GM23338 (cell line): ENCODE measurements at regions not wholly inside any gene's neighbourhood (a gene's known extent, or its start where the extent isn't known, plus 50 kb on each side); places are given as distances from the start of the nearest gene placed in this dataset.

Experiments used
- ATAC-seq: fragments of 200-7000 bp; cut with Tn5 transposase; 3 replicates; pipeline ENCODE4 v1.9.1; 2020
- DNase-seq: peaks from one replicate; pipeline ENCODE4 v3.0.0-alpha.2; 2015; ENCODE audit warnings: low spot score
- H2AFZ ChIP-seq: fragments of 200-600 bp; sonication (generic); 2 replicates; pipeline ENCODE4 v1.8.0; 2016; ENCODE audit warnings: antibody characterized with exemption, mild to moderate bottlenecking, moderate library complexity
- H3F3A ChIP-seq: fragments of 200-600 bp; sonication (generic); replicated peaks from 2 replicates; pipeline ENCODE4 v1.8.0; 2017; ENCODE audit warnings: antibody characterized with exemption, mixed run types, low read depth
- H3K27ac ChIP-seq: fragments of 200-600 bp; sonication (generic); 2 replicates; pipeline ENCODE4 v1.6.1; 2016; ENCODE audit warnings: low read depth
- H3K27me3 ChIP-seq: fragments of 200-600 bp; sonication (generic); 2 replicates; pipeline ENCODE4 v1.8.0; 2016; ENCODE audit warnings: mild to moderate bottlenecking, mixed run types, moderate library complexity; ENCODE audit not compliant: insufficient read depth
- H3K36me3 ChIP-seq: fragments of 200-600 bp; sonication (generic); 2 replicates; pipeline ENCODE4 v1.8.0; 2016; ENCODE audit warnings: mild to moderate bottlenecking; ENCODE audit not compliant: insufficient read depth
- H3K4me1 ChIP-seq: fragments of 200-600 bp; sonication (generic); 2 replicates; pipeline ENCODE4 v1.8.0; 2016; ENCODE audit warnings: mild to moderate bottlenecking, moderate library complexity; ENCODE audit not compliant: insufficient read depth
- H3K4me2 ChIP-seq: fragments of 200-600 bp; sonication (generic); 2 replicates; pipeline ENCODE4 v1.7.1; 2017; ENCODE audit warnings: mixed run types
- H3K4me3 ChIP-seq: fragments of 200-600 bp; sonication (generic); 2 replicates; pipeline ENCODE4 v1.6.1; 2016; ENCODE audit warnings: mixed run types
- H3K79me2 ChIP-seq: fragments of 200-600 bp; sonication (generic); replicated peaks from 2 replicates; pipeline ENCODE4 v1.8.0; 2017; ENCODE audit warnings: mild to moderate bottlenecking; ENCODE audit not compliant: insufficient read depth
- H3K9me2 ChIP-seq: fragments of 200-600 bp; sonication (generic); 2 replicates; pipeline ENCODE4 v1.8.0; 2017; ENCODE audit not compliant: insufficient read depth
- H4K20me1 ChIP-seq: fragments of 200-600 bp; sonication (generic); replicated peaks from 2 replicates; pipeline ENCODE4 v1.8.0; 2017; ENCODE audit warnings: mild to moderate bottlenecking; ENCODE audit not compliant: insufficient read depth
- H3K27ac Mint-ChIP-seq: 2 replicates; pipeline ENCODE4 v1.8.0; 2020; ENCODE audit warnings: inconsistent platforms, mild to moderate bottlenecking, moderate library complexity, mixed read lengths
- H3K27me3 Mint-ChIP-seq: 3 replicates; pipeline ENCODE4 v1.8.0; 2022; ENCODE audit warnings: low read depth, mild to moderate bottlenecking, moderate library complexity, mixed read lengths, inconsistent platforms; ENCODE audit not compliant: insufficient read depth, poor library complexity
- H3K36me3 Mint-ChIP-seq: 3 replicates; pipeline ENCODE4 v1.8.0; 2021; ENCODE audit warnings: low read depth, mild to moderate bottlenecking, inconsistent platforms, moderate library complexity, mixed read lengths
- H3K4me1 Mint-ChIP-seq: 3 replicates; pipeline ENCODE4 v1.8.0; 2020; ENCODE audit warnings: mild to moderate bottlenecking, inconsistent platforms, mixed read lengths
- H3K4me3 Mint-ChIP-seq: 3 replicates; pipeline ENCODE4 v1.8.0; 2021; ENCODE audit warnings: moderate library complexity, mild to moderate bottlenecking, inconsistent platforms, mixed read lengths
- H3K9me3 Mint-ChIP-seq: 3 replicates; pipeline ENCODE4 v1.8.0; 2020; ENCODE audit warnings: moderate library complexity, mild to moderate bottlenecking, inconsistent platforms, mixed read lengths
- EZH2 ChIP-seq: fragments of 200-600 bp; sonication (generic); IDR thresholded peaks from one replicate; pipeline ENCODE4 v1.8.0; 2017; ENCODE audit warnings: antibody characterized with exemption, mild to moderate bottlenecking, low read depth; ENCODE audit not compliant: unreplicated experiment
- EZH2phosphoT487 ChIP-seq: fragments of 200-600 bp; sonication (generic); IDR thresholded peaks from one replicate; pipeline ENCODE4 v1.8.1; 2018; ENCODE audit warnings: antibody characterized with exemption; ENCODE audit not compliant: unreplicated experiment
- POLR2AphosphoS5 ChIP-seq: IDR thresholded peaks from 2 replicates; pipeline ENCODE4 v1.6.1; 2016; ENCODE audit warnings: antibody characterized with exemption, low read depth
- STAT1 ChIP-seq: IDR thresholded peaks from one replicate; pipeline ENCODE4 v1.6.1; 2016; ENCODE audit warnings: antibody characterized with exemption; ENCODE audit not compliant: unreplicated experiment
- ZNF114 ChIP-seq: fragments of 250-450 bp; sonication (Bioruptor Pico); IDR thresholded peaks from 2 replicates; pipeline ENCODE4 v1.5.0; 2020; ENCODE audit warnings: mild to moderate bottlenecking, moderate library complexity
- TF ChIP-seq, protein P1 (sequence below): IDR thresholded peaks from one replicate; pipeline ENCODE4 v1.6.1; 2018; ENCODE audit warnings: antibody characterized with exemption; ENCODE audit not compliant: unreplicated experiment
- TF ChIP-seq, protein P2 (sequence below), 2 experiments: fragments of 200-600 bp in 1 of 2; sonication (generic) in 1 of 2; conservative IDR thresholded peaks; 2 replicates each; pipeline versions ENCODE4 v1.5.1 to v1.6.1; 2016 to 2017; ENCODE audit warnings: antibody characterized with exemption in 2 of 2, low read depth in 2 of 2, mild to moderate bottlenecking in 2 of 2, moderate library complexity in 1 of 2
- TF ChIP-seq, protein P3 (sequence below): fragments of 250-450 bp; sonication (Bioruptor Pico); IDR thresholded peaks from 2 replicates; pipeline ENCODE4 v1.5.0; 2020; ENCODE audit warnings: mild to moderate bottlenecking, moderate library complexity
- TF ChIP-seq, protein P4 (sequence below): IDR thresholded peaks from 2 replicates; pipeline ENCODE4 v1.6.1; 2016; ENCODE audit warnings: antibody characterized with exemption

DNA sequence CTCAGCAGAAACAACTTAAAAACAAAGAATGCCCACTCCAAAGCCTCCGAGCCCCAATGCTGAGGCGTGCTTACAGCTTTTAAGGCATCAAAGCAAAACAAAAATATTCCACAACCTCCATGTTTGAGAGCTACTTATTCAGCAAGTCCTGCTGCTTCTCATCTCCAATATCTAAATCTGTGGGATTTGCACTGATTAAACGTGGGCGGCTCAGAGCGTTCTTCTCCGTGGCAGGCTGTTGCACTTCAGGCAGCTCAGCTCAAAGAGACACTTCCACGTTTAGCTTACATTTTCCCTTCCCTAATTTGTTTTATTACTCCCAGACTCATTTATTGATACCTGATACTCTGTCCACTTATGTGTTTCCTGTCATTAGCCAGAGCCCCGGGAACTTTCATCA, 282.6 kb upstream of the MCTP2 start:
- Mint-ChIP-seq H3K4me3 (no peak overlapping the region), H3K9me3 (no peaks in the 10 kb centered on the region; the same call in 2 of the 3 replicates), H3K27ac (no peak overlapping the region), H3K36me3 (no peaks in the 10 kb centered on the region), H3K4me1 (no peaks in the 10 kb centered on the region), H3K27me3 (no peaks in the 10 kb centered on the region)
- Histone ChIP-seq H3K27ac (no peak overlapping the region), H2AFZ (0 out of 2 replicates have a peak overlapping the region, but pooled peaks have one; percentile 38), H3K79me2 (no peaks in the 10 kb centered on the region), H3K4me2 (no peak overlapping the region), H3F3A (no peaks in the 10 kb centered on the region), H3K27me3 (no peaks in the 10 kb centered on the region), H4K20me1 (no peaks in the 10 kb centered on the region), H3K36me3 (no peaks in the 10 kb centered on the region), H3K9me2 (no peaks in the 10 kb centered on the region; the same call in 1 of the 2 replicates), H3K4me3 (no peak overlapping the region), H3K4me1 (no peaks in the 10 kb centered on the region)
- ATAC-seq = no peak
- TF ChIP-seq ZNF114 (CRISPR knock-in tag) = no peak
- TF ChIP-seq STAT1 = no peak
- TF ChIP-seq EZH2phosphoT487 = no peak
- no peak for TF ChIP-seq EZH2
- no peak for TF ChIP-seq POLR2AphosphoS5
- TF ChIP-seq, protein P1, sequence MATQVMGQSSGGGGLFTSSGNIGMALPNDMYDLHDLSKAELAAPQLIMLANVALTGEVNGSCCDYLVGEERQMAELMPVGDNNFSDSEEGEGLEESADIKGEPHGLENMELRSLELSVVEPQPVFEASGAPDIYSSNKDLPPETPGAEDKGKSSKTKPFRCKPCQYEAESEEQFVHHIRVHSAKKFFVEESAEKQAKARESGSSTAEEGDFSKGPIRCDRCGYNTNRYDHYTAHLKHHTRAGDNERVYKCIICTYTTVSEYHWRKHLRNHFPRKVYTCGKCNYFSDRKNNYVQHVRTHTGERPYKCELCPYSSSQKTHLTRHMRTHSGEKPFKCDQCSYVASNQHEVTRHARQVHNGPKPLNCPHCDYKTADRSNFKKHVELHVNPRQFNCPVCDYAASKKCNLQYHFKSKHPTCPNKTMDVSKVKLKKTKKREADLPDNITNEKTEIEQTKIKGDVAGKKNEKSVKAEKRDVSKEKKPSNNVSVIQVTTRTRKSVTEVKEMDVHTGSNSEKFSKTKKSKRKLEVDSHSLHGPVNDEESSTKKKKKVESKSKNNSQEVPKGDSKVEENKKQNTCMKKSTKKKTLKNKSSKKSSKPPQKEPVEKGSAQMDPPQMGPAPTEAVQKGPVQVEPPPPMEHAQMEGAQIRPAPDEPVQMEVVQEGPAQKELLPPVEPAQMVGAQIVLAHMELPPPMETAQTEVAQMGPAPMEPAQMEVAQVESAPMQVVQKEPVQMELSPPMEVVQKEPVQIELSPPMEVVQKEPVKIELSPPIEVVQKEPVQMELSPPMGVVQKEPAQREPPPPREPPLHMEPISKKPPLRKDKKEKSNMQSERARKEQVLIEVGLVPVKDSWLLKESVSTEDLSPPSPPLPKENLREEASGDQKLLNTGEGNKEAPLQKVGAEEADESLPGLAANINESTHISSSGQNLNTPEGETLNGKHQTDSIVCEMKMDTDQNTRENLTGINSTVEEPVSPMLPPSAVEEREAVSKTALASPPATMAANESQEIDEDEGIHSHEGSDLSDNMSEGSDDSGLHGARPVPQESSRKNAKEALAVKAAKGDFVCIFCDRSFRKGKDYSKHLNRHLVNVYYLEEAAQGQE = no peak
- no peak for DNase-seq

DNA sequence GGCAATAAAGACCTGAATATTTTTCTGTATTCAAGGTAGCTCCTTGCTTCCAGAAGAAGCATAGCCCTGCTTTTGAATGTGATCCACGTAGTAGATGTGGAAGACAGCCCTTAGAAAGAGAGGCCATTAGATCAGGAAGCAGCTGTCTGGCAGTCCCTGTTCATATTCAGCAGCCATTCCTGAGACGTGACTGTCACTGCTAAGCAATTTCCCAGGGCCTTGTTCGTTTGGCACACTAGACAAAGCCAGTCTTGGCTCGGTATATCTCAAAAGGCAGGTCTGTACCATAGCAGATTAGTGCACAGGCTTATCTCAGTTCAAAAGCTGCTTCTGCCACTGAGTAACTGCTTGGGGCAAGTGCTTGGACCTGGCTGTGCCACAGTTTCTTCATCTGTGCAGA, 287.8 kb upstream of the MCTP2 start:
- Histone ChIP-seq H3K36me3 (no peaks in the 10 kb centered on the region), H3K79me2 (no peaks in the 10 kb centered on the region), H3K4me1 (no peaks in the 10 kb centered on the region), H3F3A (no peaks in the 10 kb centered on the region), H3K4me3 (no peak overlapping the region), H3K27ac (no peak overlapping the region), H3K9me2 (no peaks in the 10 kb centered on the region; the same call in 1 of the 2 replicates), H3K27me3 (no peaks in the 10 kb centered on the region), H4K20me1 (no peaks in the 10 kb centered on the region), H3K4me2 (no peak overlapping the region), H2AFZ (0 out of 2 replicates have a peak overlapping the region, but pooled peaks have one; percentile 23)
- Mint-ChIP-seq H3K4me3 (no peak overlapping the region), H3K9me3 (no peaks in the 10 kb centered on the region; the same call in 2 of the 3 replicates), H3K4me1 (0 out of 3 replicates have a peak, but pooled peaks cover 3% of the 10 kb centered on the region), H3K27ac (no peak overlapping the region), H3K27me3 (no peaks in the 10 kb centered on the region), H3K36me3 (no peaks in the 10 kb centered on the region)
- no peak for DNase-seq
- no peak for ATAC-seq
- TF ChIP-seq, protein P2, sequence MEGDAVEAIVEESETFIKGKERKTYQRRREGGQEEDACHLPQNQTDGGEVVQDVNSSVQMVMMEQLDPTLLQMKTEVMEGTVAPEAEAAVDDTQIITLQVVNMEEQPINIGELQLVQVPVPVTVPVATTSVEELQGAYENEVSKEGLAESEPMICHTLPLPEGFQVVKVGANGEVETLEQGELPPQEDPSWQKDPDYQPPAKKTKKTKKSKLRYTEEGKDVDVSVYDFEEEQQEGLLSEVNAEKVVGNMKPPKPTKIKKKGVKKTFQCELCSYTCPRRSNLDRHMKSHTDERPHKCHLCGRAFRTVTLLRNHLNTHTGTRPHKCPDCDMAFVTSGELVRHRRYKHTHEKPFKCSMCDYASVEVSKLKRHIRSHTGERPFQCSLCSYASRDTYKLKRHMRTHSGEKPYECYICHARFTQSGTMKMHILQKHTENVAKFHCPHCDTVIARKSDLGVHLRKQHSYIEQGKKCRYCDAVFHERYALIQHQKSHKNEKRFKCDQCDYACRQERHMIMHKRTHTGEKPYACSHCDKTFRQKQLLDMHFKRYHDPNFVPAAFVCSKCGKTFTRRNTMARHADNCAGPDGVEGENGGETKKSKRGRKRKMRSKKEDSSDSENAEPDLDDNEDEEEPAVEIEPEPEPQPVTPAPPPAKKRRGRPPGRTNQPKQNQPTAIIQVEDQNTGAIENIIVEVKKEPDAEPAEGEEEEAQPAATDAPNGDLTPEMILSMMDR (conservative IDR thresholded peaks at IDR 0.05; ENCODE audit: low read depth in 2 of 2) = no peak
- TF ChIP-seq, protein P3, sequence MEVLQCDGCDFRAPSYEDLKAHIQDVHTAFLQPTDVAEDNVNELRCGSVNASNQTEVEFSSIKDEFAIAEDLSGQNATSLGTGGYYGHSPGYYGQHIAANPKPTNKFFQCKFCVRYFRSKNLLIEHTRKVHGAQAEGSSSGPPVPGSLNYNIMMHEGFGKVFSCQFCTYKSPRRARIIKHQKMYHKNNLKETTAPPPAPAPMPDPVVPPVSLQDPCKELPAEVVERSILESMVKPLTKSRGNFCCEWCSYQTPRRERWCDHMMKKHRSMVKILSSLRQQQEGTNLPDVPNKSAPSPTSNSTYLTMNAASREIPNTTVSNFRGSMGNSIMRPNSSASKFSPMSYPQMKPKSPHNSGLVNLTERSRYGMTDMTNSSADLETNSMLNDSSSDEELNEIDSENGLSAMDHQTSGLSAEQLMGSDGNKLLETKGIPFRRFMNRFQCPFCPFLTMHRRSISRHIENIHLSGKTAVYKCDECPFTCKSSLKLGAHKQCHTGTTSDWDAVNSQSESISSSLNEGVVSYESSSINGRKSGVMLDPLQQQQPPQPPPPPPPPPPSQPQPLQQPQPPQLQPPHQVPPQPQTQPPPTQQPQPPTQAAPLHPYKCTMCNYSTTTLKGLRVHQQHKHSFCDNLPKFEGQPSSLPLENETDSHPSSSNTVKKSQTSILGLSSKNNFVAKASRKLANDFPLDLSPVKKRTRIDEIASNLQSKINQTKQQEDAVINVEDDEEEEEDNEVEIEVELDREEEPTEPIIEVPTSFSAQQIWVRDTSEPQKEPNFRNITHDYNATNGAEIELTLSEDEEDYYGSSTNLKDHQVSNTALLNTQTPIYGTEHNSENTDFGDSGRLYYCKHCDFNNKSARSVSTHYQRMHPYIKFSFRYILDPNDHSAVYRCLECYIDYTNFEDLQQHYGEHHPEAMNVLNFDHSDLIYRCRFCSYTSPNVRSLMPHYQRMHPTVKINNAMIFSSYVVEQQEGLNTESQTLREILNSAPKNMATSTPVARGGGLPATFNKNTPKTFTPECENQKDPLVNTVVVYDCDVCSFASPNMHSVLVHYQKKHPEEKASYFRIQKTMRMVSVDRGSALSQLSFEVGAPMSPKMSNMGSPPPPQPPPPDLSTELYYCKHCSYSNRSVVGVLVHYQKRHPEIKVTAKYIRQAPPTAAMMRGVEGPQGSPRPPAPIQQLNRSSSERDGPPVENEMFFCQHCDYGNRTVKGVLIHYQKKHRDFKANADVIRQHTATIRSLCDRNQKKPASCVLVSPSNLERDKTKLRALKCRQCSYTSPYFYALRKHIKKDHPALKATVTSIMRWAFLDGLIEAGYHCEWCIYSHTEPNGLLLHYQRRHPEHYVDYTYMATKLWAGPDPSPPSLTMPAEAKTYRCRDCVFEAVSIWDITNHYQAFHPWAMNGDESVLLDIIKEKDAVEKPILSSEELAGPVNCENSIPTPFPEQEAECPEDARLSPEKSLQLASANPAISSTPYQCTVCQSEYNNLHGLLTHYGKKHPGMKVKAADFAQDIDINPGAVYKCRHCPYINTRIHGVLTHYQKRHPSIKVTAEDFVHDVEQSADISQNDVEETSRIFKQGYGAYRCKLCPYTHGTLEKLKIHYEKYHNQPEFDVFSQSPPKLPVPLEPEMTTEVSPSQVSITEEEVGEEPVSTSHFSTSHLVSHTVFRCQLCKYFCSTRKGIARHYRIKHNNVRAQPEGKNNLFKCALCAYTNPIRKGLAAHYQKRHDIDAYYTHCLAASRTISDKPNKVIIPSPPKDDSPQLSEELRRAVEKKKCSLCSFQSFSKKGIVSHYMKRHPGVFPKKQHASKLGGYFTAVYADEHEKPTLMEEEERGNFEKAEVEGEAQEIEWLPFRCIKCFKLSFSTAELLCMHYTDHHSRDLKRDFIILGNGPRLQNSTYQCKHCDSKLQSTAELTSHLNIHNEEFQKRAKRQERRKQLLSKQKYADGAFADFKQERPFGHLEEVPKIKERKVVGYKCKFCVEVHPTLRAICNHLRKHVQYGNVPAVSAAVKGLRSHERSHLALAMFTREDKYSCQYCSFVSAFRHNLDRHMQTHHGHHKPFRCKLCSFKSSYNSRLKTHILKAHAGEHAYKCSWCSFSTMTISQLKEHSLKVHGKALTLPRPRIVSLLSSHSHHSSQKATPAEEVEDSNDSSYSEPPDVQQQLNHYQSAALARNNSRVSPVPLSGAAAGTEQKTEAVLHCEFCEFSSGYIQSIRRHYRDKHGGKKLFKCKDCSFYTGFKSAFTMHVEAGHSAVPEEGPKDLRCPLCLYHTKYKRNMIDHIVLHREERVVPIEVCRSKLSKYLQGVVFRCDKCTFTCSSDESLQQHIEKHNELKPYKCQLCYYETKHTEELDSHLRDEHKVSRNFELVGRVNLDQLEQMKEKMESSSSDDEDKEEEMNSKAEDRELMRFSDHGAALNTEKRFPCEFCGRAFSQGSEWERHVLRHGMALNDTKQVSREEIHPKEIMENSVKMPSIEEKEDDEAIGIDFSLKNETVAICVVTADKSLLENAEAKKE (CRISPR knock-in tag) = no peak
- TF ChIP-seq EZH2phosphoT487 (no peak), STAT1 (no peak), ZNF114 (CRISPR knock-in tag) (no peak)
- TF ChIP-seq, protein P4, sequence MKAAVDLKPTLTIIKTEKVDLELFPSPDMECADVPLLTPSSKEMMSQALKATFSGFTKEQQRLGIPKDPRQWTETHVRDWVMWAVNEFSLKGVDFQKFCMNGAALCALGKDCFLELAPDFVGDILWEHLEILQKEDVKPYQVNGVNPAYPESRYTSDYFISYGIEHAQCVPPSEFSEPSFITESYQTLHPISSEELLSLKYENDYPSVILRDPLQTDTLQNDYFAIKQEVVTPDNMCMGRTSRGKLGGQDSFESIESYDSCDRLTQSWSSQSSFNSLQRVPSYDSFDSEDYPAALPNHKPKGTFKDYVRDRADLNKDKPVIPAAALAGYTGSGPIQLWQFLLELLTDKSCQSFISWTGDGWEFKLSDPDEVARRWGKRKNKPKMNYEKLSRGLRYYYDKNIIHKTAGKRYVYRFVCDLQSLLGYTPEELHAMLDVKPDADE = no peak
